ENCODE measurements at regions not wholly inside any gene's neighbourhood (a gene's known extent, or its start where the extent isn't known, plus 50 kb on each side); places are given as distances from the start of the nearest gene placed in this dataset.
"Not testable (repeated sequence)": the region's sequence is repeated elsewhere in the genome, so short reads cannot be mapped to it uniquely, and the experiment has no call there.

DNA sequence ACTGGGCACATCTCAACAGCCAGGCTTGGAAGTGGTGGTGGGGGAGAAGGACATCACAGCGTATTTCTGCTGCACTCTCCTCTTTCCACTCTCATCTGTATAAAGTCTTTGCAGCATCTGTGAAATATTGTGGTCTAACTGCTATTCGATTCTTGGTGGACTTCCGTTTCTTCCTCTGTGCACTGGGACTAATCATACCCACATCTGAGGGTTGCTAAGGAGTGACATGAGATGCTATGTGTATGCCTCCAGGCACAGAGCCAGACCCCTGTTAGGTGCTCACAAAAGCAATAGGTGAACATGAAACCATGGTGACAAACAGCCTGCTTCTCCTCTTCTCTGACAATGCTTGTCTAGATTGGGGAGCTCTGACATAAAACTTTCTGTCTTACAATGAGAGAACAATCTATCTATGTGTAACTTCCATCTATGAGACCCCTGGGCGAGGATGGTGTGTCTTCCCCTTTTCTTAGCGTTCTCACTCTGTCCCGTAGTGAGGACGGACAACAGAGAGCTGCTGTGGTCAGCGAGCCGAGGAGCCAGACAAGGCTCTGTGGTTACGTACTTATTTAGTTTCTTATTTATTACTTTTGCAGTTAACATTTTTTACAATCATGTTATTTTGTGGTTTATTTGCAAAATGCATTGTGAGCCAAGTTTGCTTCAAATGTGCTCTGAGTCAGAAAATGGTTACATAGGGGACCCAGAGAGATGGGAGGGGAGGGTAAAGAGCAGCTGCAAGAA is 196.7 kb upstream of the TPRG1 start:
- DNase-seq (ENCODE audit: low read depth): peak; percentile 54

DNA sequence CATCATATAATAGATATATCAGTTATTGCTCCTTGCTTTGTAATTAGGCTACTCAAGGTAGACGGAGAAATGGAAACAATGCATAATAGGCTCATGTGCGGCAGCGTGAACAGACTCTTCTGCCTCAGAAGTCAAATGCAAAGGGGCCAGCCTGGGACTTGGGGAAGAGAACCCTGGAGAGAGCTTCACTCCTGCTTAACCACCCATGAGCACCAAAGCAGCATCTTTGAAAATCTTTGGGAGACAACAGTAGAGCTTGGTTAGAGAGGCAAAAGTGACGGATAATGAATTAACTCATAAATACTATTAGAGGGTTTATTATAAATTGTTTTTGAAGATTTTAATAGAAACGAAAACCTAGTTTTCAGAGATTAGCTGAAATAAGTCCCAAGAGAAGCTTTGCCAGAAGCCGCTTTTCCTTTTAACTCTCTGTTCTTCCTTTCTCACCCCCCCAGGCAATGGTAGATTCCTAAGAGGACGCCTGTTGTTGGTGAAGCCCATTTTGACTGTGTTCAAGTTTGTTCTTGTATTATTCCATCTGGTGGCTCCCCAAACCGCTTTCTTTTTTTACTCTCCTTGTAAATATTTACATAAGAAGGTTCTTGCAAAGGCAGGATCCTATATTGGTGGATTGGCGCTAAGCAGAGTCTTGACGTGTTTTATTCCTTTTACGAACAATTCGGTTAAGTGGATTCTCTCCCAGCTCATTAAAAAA is 196.0 kb upstream of the TPRG1 start:
- DNase-seq (ENCODE audit: low read depth): no peak

DNA sequence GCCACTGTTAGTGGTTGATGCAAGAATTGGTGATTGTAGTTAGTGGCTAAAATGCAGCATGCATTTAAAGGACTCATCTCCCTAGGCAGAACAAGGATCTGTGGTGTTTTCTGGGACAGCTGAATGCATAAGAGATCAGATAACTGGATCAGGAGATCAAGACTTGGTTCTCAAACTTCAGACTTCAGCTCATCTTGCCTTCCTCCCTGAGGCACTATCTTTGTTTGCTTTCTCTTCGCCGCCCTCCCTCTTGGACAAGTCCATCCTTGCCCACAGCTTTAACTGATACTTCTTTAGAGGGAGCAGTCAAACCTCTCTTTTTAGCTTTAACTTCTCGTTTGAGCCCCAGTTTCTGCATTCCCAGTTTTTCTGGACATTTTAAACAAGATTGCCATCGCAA is 195.4 kb upstream of the TPRG1 start:
- no peak for DNase-seq (ENCODE audit: low read depth)

DNA sequence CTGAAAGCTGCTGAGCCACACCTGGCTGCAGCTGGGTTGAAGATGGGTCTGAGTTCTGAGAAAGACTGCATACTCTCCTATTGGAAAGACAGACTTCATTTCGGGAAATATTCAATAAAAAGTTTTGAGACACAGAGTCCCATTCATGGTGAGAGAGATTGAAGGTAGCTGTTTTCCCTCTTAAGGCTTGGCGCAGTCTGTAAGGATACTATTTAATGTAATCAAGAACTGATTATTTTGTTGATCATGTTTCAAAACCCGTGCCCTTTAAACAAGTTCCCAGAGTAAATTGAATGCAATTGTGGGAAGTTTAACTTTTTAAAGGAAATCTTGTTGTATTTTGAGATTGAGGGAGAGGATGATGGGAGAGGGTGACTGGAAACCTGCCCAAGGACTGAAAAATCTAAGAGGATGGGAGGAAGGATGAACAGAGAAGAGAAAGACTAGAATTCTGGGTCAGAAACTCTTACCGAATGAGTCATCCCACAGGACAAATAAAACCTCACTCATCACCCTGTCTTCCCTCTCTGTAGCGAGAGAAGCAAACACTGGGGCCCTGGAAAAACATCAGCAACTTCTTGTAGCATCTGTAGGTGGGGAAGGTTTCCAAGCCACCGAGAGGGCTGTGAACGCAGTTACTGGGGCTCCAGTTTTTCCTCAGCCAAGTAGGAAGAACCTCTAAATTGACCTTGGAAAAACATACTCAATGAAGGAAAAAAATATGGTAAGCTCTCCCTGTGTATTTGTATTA is 193.2 kb upstream of the TPRG1 start:
- DNase-seq (ENCODE audit: low read depth): peak; percentile 64

DNA sequence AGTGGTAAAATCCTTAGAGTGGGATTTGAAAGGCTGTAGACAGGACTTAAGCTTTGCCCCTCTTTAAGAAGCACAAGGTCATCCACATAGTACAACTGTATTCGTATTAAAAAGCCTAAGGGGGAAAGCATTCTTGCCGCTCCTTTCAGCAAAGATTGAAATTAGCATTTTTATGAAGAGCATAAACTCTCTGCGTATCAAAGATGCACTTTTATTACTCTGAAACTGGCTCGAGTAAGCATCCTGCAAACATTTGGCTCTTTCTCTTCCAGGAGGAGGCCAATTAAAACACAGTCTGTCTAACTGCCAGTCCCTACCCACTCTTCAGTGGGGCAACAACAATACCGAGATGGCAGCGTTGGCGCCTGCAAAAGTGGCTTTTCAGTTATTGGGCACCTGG is 192.5 kb upstream of the TPRG1 start:
- no peak for DNase-seq (ENCODE audit: low read depth)

DNA sequence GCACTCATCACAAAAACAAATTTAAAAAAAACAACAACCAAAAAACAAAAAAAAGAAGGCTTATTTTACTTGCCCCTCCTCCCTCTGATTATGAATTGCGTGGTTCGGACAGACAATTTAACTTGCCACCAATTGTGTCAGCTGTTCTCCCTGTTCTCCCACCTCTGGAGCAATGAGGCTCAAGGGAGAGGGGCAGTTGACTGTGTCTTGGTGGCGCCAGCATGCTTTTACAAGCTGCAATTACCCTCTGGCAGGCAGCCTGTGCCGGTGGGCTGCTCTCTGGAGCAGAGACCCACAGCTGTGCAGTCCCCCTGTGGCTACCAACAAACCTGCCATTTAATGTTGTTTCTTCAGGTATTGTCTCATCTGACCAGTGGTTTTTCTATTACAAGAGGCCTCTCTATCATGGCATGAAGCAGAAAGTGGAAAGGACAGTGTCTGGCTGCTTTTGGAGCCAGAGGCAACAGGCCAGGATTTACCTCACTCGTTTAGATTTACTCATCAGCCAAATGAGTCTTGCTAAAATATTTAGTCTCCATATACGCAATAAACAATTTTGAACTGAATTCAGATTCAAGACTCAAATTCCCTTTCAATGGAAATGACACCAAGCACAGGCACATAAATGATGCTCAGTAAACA is 192.0 kb upstream of the TPRG1 start:
- DNase-seq (ENCODE audit: low read depth): no peak

DNA sequence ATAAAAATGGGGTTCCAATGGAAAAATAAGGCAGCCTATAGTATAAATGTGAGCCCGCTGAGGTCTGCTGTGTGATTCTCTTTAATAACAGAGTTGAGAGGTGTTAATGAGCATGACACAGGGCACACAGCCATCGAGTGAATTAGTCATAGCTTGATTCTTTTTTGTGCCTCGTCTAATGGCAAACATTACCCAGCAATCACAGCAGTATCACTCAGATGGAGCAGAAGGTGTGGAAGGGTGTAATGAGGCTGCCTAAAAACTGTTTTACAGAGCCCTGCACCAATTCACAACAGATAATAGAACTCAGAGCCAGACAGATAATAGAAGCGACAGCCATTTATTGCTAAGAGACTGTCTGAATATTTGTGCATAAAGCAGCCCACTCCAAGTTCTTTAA is 178.6 kb upstream of the TPRG1 start:
- DNase-seq (ENCODE audit: low read depth): no peak

DNA sequence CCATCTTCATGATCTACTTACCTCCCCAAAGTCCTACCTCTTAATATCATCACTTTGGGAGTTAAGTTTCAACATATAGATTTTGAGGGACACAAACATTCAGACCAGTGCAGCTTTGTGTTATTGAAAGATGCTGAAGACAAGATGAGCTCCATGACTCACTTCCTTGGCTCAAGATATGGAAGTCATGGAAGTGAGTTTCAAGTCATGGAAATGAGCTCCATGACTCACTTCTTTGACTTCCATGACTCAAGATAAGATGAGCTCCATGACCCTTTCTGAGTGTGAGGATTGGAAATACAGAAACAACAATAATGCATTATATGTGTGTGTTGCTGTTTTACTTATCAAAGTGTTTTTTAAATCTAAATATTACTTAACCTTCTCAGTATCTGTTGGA is 170.2 kb upstream of the TPRG1 start:
- peak; percentile 82 for DNase-seq (ENCODE audit: low read depth)

DNA sequence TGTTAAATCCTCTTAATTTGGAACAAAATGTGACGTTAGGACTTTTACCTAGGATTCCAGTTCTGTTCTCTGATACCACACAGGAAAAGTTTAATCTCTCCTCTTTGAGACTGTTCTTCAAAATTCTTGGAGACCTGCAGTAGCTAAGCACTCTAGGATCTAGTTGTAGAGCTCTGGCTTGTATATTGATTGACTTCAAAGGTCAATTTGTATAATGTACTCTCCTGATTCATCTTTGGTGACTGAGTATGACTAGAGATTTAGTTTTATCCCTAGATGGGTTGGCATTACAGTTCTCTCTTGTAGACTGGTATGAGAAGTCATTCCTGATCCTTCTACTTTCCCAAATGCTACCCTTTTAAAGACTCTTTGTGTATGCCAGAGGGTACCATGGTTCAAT is 168.4 kb upstream of the TPRG1 start:
- no peak for DNase-seq (ENCODE audit: low read depth)

DNA sequence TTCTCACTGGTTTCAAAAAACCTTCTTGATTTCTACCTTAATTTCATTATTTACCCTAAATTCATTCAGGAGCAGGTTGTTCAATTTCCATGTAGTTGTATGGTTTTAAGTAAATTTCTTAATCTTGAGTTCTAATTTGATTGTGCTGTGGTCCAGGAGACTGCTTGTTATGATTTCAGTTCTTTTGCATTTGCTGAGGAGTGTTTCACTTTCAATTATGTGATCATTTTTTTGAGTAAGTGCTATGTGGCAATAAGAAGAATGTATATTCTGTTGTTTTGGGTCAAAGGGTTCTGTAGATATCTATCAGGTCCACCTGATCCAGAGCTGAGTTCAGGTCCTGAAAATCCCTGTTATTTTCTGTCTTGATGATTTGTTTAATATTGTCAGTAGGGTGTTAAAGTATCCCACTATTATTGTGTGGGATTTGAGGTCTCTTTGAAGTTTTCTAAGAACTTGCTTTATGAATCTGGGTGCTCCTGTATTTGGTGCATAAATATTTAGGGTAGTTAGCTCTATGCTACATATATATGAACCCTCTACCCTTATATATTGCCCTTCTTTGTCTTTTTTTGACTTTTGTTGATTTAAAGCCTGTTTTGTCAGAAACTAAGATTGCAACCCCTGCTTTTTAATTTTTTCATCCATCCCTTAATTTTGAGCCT is 158.4 kb upstream of the TPRG1 start:
- no peak for DNase-seq (ENCODE audit: low read depth)

DNA sequence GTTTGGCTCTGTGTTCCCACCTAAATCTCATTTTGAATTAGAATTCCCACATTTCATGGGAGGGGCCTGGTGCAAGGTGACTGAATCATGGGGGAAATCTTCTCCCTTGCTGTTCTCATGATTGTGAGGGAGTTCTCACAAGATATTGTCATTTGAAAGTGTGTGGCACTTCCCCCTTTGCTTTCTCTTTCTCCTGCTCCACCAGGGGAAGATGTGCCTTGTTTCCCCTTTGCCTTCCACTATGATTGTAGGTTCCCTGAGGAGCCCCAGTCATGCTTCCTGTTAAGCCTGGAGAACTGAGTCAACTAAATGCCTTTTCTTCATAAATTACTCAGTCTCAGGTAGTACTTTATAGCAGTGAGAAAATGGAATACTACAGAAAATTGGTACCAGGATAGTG is 157.2 kb upstream of the TPRG1 start:
- DNase-seq (ENCODE audit: low read depth): no peak

DNA sequence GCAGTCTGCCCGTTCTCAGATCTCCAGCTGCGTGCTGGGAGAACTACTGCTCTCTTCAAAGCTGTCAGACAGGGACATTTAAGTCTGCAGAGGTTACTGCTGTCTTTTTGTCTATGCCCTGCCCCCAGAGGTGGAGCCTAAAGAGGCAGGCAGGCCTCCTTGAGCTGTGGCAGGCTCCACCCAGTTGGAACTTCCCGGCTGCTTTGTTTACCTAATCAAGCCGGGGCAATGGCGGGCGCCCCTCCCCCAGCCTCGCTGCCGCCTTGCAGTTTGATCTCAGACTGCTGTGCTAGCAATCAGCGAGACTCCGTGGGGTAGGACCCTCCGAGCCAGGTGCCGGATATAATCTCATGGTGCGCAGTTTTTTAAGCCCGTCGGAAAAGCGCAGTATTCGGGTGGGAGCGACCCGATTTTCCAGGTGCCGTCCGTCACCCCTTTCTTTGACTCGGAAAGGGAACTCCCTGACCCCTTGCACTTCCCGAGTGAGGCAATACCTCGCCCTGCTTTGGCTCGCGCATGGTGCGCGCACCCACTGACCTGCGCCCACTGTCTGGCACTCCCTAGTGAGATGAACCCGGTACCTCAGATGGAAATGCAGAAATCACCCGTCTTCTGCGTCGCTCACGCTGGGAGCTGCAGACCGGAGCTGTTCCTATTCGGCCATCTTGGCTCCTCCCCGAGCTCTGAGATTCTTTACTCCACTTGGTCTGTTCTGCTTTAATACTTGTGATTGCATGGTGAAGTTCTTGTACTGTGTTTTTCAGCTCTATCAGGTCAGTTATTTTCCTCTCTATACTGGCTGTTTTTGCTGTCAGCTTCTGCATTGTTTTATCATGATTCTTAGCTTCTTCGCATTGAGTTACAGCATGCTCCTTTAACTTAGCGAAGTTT is 148.9 kb upstream of the TPRG1 start:
- not testable (repeated sequence) for DNase-seq (ENCODE audit: low read depth)

DNA sequence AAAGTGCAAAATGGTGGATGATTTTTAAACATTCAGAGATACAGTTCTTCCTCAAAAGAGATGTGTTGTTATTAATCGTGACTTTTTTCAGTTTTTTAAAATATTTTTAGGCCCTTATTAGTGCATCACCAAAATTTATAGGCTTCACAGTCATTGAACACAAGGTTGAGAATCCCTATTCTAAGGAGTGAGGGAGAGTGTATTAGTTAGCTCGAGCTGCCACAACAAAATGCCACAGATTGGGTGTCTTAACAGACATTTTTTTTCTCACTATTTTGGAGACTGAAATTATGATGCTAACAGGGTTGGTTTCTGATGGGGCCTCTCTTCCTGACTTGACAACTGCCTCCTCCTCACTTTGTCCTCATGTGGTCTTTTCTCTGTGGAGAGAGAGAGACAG is 145.9 kb upstream of the TPRG1 start:
- no peak for DNase-seq (ENCODE audit: low read depth)

DNA sequence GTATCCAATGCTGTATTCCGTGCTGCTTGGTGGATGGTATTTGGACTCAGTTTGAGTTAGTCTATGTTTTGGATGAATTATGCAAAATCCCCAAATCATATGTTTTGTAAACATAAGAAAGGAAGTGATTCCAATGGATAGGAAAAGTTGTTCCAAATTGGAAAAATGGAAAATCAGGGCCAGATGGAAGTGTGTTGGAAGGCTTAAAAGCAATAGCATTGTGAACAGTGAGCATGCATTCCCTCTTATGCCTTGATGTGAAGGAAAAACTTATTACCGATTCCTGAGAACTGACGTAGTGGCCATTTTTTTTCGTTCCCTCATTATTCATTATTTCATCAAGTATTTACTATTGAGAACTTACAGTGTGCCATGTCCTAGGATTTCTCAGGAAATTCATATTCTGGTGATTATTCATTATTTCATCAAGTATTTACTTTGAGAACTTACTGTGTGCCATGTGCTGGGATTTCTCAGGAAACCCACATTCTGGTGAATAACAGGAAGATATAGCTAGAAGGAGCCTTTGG is 144.1 kb upstream of the TPRG1 start:
- DNase-seq (ENCODE audit: low read depth): no peak

DNA sequence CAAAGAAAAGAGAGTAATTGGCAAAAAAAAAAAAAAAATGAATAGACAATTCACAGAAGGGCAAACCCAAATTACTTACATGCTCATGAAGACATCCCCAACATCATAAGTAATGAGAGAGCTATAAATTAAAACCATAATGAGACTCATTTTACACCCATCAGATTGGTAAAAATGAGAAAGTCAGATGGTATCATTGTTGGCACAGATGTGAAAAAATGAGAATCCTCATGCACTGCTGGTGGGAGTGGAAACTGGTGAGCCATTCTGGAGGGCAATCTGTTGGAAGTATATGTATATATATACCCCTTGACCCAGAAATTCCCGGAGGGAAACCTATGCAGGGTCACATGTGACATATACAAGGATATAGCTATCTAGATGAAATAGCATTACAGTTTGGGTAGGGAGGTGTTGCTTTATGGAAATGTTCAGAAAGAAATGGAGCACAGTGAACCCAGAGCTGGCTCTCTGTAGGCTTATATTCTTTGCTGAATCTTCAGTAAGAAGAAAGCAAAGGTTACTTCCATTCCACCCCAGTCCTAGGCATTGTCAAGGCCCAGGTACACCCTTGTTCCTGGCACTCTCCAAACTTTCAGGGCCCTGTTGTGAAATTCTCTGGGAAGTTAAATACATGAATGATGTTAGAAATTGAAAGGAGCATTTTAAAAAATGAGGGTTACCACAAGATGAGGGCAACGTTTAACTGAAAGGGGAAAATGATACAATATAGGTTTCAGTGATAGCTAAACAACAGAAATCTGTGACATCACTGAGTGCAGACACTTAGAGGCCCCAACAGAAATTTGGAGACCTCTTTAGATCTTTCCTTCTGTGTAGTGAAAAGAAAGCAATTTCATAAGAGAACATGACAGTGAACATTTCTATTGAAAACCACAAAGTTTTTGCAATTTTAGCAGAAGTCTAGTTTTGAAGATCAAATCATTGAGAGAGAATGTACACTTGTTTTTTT is 132.7 kb upstream of the TPRG1 start:
- DNase-seq (ENCODE audit: low read depth): no peak

DNA sequence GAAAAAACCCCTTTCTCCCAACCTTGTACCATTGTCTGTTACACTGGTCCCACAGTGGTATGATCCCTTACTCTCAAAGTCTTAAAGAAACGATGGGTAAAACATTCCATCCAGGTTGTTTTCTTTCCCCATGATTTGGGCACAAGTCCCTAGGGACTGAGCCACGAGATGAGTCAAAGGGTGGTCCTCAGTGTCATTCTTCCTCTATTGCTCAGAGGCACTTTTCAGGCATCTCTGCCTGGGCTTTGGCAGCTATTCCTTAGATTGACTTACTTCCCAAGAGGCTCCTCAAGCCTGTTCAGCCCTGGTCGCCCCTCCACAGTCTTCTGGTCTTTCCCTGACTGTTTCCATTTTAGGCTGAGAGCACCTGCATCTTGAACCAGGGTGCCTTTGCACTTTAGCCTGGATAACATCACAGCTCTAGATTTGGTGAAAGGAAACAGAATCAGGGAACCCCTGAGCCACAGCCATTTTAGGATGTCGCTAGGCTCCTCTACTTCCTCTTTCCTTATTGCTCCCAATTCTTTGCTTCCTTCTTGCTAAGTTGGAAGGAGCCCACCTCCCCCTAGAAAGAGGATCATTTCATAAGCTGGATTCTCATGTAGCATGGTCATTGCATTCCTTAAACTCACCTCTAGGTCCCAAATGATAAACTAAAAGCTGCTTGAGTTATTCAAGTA is 131.0 kb upstream of the TPRG1 start:
- DNase-seq (ENCODE audit: low read depth): peak; percentile 17

DNA sequence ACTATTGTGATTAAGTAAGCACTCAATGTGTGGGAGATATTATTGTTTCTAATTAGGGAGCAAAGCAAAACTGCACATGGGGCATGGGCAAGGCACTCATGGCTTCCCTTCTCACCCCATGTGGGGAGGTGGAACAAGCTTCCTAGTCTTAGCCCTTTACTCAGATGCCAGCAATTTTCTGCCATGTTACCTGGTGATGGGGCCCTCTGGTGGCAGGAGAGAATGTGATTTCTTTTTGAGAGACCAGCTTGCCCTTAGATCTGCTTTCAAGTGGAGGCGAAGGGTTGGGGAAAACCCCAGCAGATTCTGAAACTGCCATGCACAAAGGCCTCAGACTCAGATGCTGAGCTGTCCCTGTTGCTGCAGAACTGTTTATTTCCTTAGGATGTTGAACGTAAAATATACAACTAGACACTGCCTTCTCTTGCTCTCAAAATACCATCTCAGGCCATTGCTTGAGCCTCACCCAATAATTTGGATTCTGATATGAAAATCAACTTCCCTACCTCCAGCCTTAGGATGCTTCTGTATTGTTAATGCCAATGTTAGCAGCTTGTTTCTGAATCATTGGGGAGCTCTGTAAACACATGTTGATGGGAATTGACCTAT is 130.2 kb upstream of the TPRG1 start:
- no peak for DNase-seq (ENCODE audit: low read depth)

DNA sequence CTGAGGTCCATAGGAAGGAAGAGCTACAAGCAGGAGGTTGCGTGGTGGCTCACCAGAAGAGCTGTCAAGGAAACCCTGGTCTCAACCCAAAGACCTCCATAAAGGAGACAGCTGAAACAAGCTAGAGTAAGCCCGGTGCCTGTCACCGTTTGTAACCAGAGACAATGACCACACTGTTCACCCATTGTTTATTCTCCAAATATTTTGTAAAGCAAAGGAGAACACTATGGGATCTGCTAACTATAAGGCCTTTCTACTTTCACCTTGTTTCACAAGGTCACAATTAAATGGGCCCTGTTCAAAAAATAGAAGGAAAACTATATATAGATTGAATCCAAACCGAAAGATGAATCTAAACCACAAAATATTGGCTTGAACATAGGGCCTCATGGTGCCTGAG is 128.9 kb upstream of the TPRG1 start:
- no peak for DNase-seq (ENCODE audit: low read depth)
